WERI-Rb-1 (cell line): ENCODE measurements at regions not wholly inside any gene's neighbourhood (a gene's known extent, or its start where the extent isn't known, plus 50 kb on each side); places are given as distances from the start of the nearest gene placed in this dataset.

ENCODE experiments used
- DNase-seq: peaks from one replicate; pipeline ENCODE4 v3.0.0-alpha.2; 2020
- H3K27ac ChIP-seq: fragments of 250-450 bp; sonication (Bioruptor Pico); 2 replicates; pipeline ENCODE4 v1.5.1; 2020; ENCODE audit warnings: mild to moderate bottlenecking, moderate library complexity
- H3K27me3 ChIP-seq: fragments of 250-450 bp; sonication (Bioruptor Pico); 2 replicates; pipeline ENCODE4 v1.5.1; 2021; ENCODE audit warnings: mild to moderate bottlenecking, low read depth, moderate library complexity; ENCODE audit not compliant: insufficient read depth, severe bottlenecking
- H3K36me3 ChIP-seq: fragments of 250-450 bp; sonication (Bioruptor Pico); 2 replicates; pipeline ENCODE4 v1.5.1; 2020; ENCODE audit warnings: mild to moderate bottlenecking, moderate library complexity
- H3K4me3 ChIP-seq: 2 replicates; pipeline ENCODE4 v1.5.1; 2011; ENCODE audit warnings: low read depth, mild to moderate bottlenecking, control low read depth, low read length
- H3K9me3 ChIP-seq: fragments of 250-450 bp; sonication (Bioruptor Pico); 2 replicates; pipeline ENCODE4 v1.5.1; 2021; ENCODE audit warnings: mild to moderate bottlenecking, moderate library complexity; ENCODE audit not compliant: severe bottlenecking
- CTCF ChIP-seq: IDR thresholded peaks from 2 replicates; pipeline ENCODE4 v1.5.1; 2011; ENCODE audit warnings: low read depth, mild to moderate bottlenecking, control low read depth, inconsistent platforms, low read length

GRCh38 chrX:39733745-39734144 lies 364.0 kb downstream of the BCOR start:
- Histone ChIP-seq H3K4me3 (no peak overlapping the region), H3K36me3 (no peaks in the 10 kb centered on the region), H3K27me3 (no peaks in the 10 kb centered on the region), H3K27ac (no peak overlapping the region), H3K9me3 (no peaks in the 10 kb centered on the region)
- no peak for DNase-seq
- TF ChIP-seq CTCF = no peak

- TF ChIP-seq CTCF = no peak
- no peaks in the 10 kb centered on the region for H3K9me3 ChIP-seq
- no peak for DNase-seq
- H3K27me3 ChIP-seq = no peaks in the 10 kb centered on the region
- H3K27ac ChIP-seq = no peak overlapping the region
- no peaks in the 10 kb centered on the region for H3K36me3 ChIP-seq
- no peak overlapping the region for H3K4me3 ChIP-seq
Observed at GRCh38 chrX:39734174-39734776, 363.5 kb downstream of the BCOR start.

GRCh38 chrX:39736216-39737211 lies 361.2 kb downstream of the BCOR start:
- H3K36me3 ChIP-seq = no peaks in the 10 kb centered on the region
- no peak for DNase-seq
- no peak for TF ChIP-seq CTCF
- H3K27me3 ChIP-seq = no peaks in the 10 kb centered on the region
- no peak overlapping the region for H3K4me3 ChIP-seq
- H3K27ac ChIP-seq = no peak overlapping the region
- no peaks in the 10 kb centered on the region for H3K9me3 ChIP-seq

GRCh38 chrX:39739585-39739984 lies 358.2 kb downstream of the BCOR start:
- no peak for TF ChIP-seq CTCF
- Histone ChIP-seq H3K27me3 (no peaks in the 10 kb centered on the region), H3K4me3 (no peak overlapping the region), H3K36me3 (no peaks in the 10 kb centered on the region), H3K27ac (no peak overlapping the region), H3K9me3 (no peaks in the 10 kb centered on the region)
- no peak for DNase-seq

GRCh38 chrX:39740078-39740477 lies 357.7 kb downstream of the BCOR start:
- no peak for DNase-seq
- H3K9me3 ChIP-seq = no peaks in the 10 kb centered on the region
- H3K36me3 ChIP-seq = no peaks in the 10 kb centered on the region
- TF ChIP-seq CTCF = no peak
- no peak overlapping the region for H3K4me3 ChIP-seq
- H3K27me3 ChIP-seq = no peaks in the 10 kb centered on the region
- no peak overlapping the region for H3K27ac ChIP-seq
